Motor neuron (in vitro differentiated cells): ENCODE measurements at regions not wholly inside any gene's neighbourhood (a gene's known extent, or its start where the extent isn't known, plus 50 kb on each side); places are given as distances from the start of the nearest gene placed in this dataset.
"Not testable (repeated sequence)": the region's sequence is repeated elsewhere in the genome, so short reads cannot be mapped to it uniquely, and the experiment has no call there.

Source experiments
- ATAC-seq, 8 experiments: fragments of 200-7000 bp; cut with Tn5 transposase; replicated peaks in 6 of 8; 2 replicates each; pipeline ENCODE4 v1.8.0; 2021; ENCODE audit warnings: mild to moderate bottlenecking in 8 of 8, moderate library complexity in 8 of 8
- H3K27ac ChIP-seq, 2 donors: fragments of 250-450 bp; sonication (Bioruptor Pico); 2 replicates each; pipeline ENCODE4 v1.9.0; 2021; ENCODE audit warnings: antibody characterized with exemption in 2 of 2, mild to moderate bottlenecking in 2 of 2, moderate library complexity in 1 of 2
- H3K4me1 ChIP-seq, 2 donors: fragments of 250-450 bp; sonication (Bioruptor Pico); replicated peaks in 1 of 2; 2 replicates each; pipeline ENCODE4 v1.6.1; 2021; ENCODE audit warnings: antibody characterized with exemption in 2 of 2, mild to moderate bottlenecking in 2 of 2, moderate library complexity in 1 of 2
- H3K4me3 ChIP-seq, 5 donors: fragments of 250-450 bp; sonication (Bioruptor Pico); 2 replicates each; pipeline ENCODE4 v1.9.0; 2021; ENCODE audit warnings: antibody characterized with exemption in 5 of 5, mild to moderate bottlenecking in 5 of 5, moderate library complexity in 4 of 5
- WGBS, 10 experiments: fragments of 450-650 bp; shearing (Covaris generic); methylation state at CpG; one replicate each; pipeline ENCODE4 v1.0.0; 2022; 5-methylcytosine and 5-hydroxymethylcytosine counted together
- in situ Hi-C, 9 experiments: fragments of 400-800 bp; cut with MboI; loops; one replicate each; pipeline ENCODE4 v1.15.0; 2021; ENCODE audit warnings: low sequenced_read_pairs in 9 of 9, low pct_unique_long_range_greater_than_20kb in 2 of 9; ENCODE audit not compliant: unreplicated experiment in 9 of 9

- WGBS, 10 experiments, result no CpG with 5 or more reads among the region's 45 CpGs
- ATAC-seq, H3K27ac ChIP-seq, H3K4me3 ChIP-seq, in situ Hi-C loops, H3K4me1 ChIP-seq: not testable (repeated sequence)
These were observed 165.0 kb downstream of the POTEM start for GRCh38 chr14:19132013-19132835.

- ATAC-seq, in situ Hi-C loops, H3K4me3 ChIP-seq, H3K4me1 ChIP-seq, H3K27ac ChIP-seq: not testable (repeated sequence)
- WGBS, 10 experiments, result no CpG with 5 or more reads among the region's 22 CpGs
These were observed 165.5 kb downstream of the POTEM start for GRCh38 chr14:19132836-19133120.

- H3K4me3 ChIP-seq, ATAC-seq, in situ Hi-C loops, H3K27ac ChIP-seq, H3K4me1 ChIP-seq: not testable (repeated sequence)
- no CpG with 5 or more reads among the region's 23 CpGs for WGBS, 10 experiments
These were observed 190.0 kb downstream of the POTEM start for GRCh38 chr14:19157106-19157709.

- H3K27ac ChIP-seq, H3K4me1 ChIP-seq, ATAC-seq, in situ Hi-C loops, H3K4me3 ChIP-seq: not testable (repeated sequence)
- 60 to 62% methylated on average over 4 to 6 of the region's 21 CpGs; no CpG with 5 or more reads in 8 of the 10 experiments for WGBS, 10 experiments
These were observed 190.8 kb downstream of the POTEM start for GRCh38 chr14:19158012-19158411.

- H3K4me3 ChIP-seq, H3K4me1 ChIP-seq, in situ Hi-C loops, ATAC-seq, H3K27ac ChIP-seq: not testable (repeated sequence)
- no CpG with 5 or more reads among the region's 18 CpGs for WGBS, 10 experiments
These were observed 191.4 kb downstream of the POTEM start for GRCh38 chr14:19158588-19158987.

GRCh38 chr14:19159003-19159625, 191.9 kb downstream of the POTEM start:
- H3K4me3 ChIP-seq, H3K27ac ChIP-seq, ATAC-seq, in situ Hi-C loops, H3K4me1 ChIP-seq: not testable (repeated sequence)
- 57 to 75% methylated on average over 6 to 10 of the region's 23 CpGs; no CpG with 5 or more reads in 8 of the 10 experiments for WGBS, 10 experiments

- H3K4me3 ChIP-seq, H3K4me1 ChIP-seq, ATAC-seq, H3K27ac ChIP-seq, in situ Hi-C loops: not testable (repeated sequence)
- no CpG with 5 or more reads among the region's 1 CpG for WGBS, 10 experiments
These were observed 193.1 kb downstream of the POTEM start for GRCh38 chr14:19160379-19160778.

GRCh38 chr14:19161251-19162033, 194.2 kb downstream of the POTEM start:
- H3K4me3 ChIP-seq, ATAC-seq, H3K27ac ChIP-seq, H3K4me1 ChIP-seq, in situ Hi-C loops: not testable (repeated sequence)
- WGBS, 10 experiments, result 40 to 70% (median 45%) methylated on average over 1 to 4 of the region's 6 CpGs; no CpG with 5 or more reads in 3 of the 10 experiments

- H3K27ac ChIP-seq, H3K4me1 ChIP-seq, in situ Hi-C loops, ATAC-seq, H3K4me3 ChIP-seq: not testable (repeated sequence)
- WGBS, 10 experiments, result 40 to 80% (median 67%) methylated on average over 1 to 3 of the region's 7 CpGs; no CpG with 5 or more reads in 7 of the 10 experiments
These were observed 194.9 kb downstream of the POTEM start for GRCh38 chr14:19162034-19162706.

GRCh38 chr14:19162920-19163319, 195.7 kb downstream of the POTEM start:
- ATAC-seq, in situ Hi-C loops, H3K27ac ChIP-seq, H3K4me3 ChIP-seq, H3K4me1 ChIP-seq: not testable (repeated sequence)
- WGBS, 10 experiments, result no CpG with 5 or more reads among the region's 3 CpGs

- H3K4me3 ChIP-seq, ATAC-seq, H3K27ac ChIP-seq, H3K4me1 ChIP-seq, in situ Hi-C loops: not testable (repeated sequence)
- 25 to 50% (median 43%) methylated on average over 1 to 2 of the region's 2 CpGs; no CpG with 5 or more reads in 7 of the 10 experiments for WGBS, 10 experiments
These were observed 196.7 kb downstream of the POTEM start for GRCh38 chr14:19163891-19164290.

GRCh38 chr14:19164426-19164825, 197.2 kb downstream of the POTEM start:
- ATAC-seq, H3K4me1 ChIP-seq, in situ Hi-C loops, H3K27ac ChIP-seq, H3K4me3 ChIP-seq: not testable (repeated sequence)
- WGBS, 10 experiments, result no CpG with 5 or more reads among the region's 1 CpG
